Aorta (tissue), 5 donors: ENCODE measurements at regions not wholly inside any gene's neighbourhood (a gene's known extent, or its start where the extent isn't known, plus 50 kb on each side); places are given as distances from the start of the nearest gene placed in this dataset.

Experiments used
- ATAC-seq: fragments of 200-7000 bp; cut with Tn5 transposase; one replicate; pipeline ENCODE4 v1.9.1; 2022; ENCODE audit warnings: moderate library complexity; ENCODE audit not compliant: low FRiP score
- DNase-seq, 2 donors: peaks; one replicate each; pipeline ENCODE4 v3.0.0-alpha.2; 2020
- H3K27ac ChIP-seq, 2 donors: one replicate each; pipeline ENCODE4 v1.5.1; 2013; ENCODE audit warnings: low read length in 2 of 2, mild to moderate bottlenecking in 2 of 2, moderate library complexity in 2 of 2, control low read depth in 1 of 2, inconsistent platforms in 1 of 2, low read depth in 1 of 2
- H3K27me3 ChIP-seq, 2 donors: one replicate each; pipeline ENCODE4 v1.6.1; 2013; ENCODE audit warnings: control low read depth in 1 of 2, low read length in 1 of 2, mild to moderate bottlenecking in 1 of 2, moderate library complexity in 1 of 2; ENCODE audit not compliant: insufficient read depth in 2 of 2, control insufficient read depth in 1 of 2
- H3K36me3 ChIP-seq, 2 donors: one replicate each; pipeline ENCODE4 v1.6.1; 2013; ENCODE audit warnings: control low read depth in 1 of 2, low read length in 1 of 2, mild to moderate bottlenecking in 1 of 2; ENCODE audit not compliant: insufficient read depth in 2 of 2, control insufficient read depth in 1 of 2
- H3K4me1 ChIP-seq, 2 donors: one replicate each; pipeline ENCODE4 v1.6.1; 2013; ENCODE audit warnings: low read length in 2 of 2, control low read depth in 1 of 2, mild to moderate bottlenecking in 1 of 2, moderate library complexity in 1 of 2; ENCODE audit not compliant: insufficient read depth in 2 of 2, control insufficient read depth in 1 of 2
- H3K4me3 ChIP-seq, 2 donors: one replicate each; pipeline ENCODE4 v1.5.1; 2013; ENCODE audit warnings: low read length in 2 of 2, control low read depth in 1 of 2, mild to moderate bottlenecking in 1 of 2
- H3K9me3 ChIP-seq: one replicate; pipeline ENCODE4 v1.6.1; 2013; ENCODE audit warnings: mild to moderate bottlenecking, low read length; ENCODE audit not compliant: control insufficient read depth
- WGBS, 2 donors: extraction: QIAGEN DNeasy Blood & Tissue Kit; methylation state at CpG; one replicate each; pipeline ENCODE4 v1.1.7; 2013; 5-methylcytosine and 5-hydroxymethylcytosine counted together
- intact Hi-C, 2 donors: fragments of 100-400 bp; cut with DNase I; formaldehyde crosslinking; loops; one replicate each; pipeline versions ENCODE4 v1.14.2 to v1.15.0; 2022
- donor health status: healthy with polysubstance abuse.
- donor health status: Bipolar disorder and iron deficiency.
- donor health status: DM: no; HTN: no; CAD: no.
- donor health status: DM: no; HTN: no; CAD: no.
- donor health status: DM: yes; HTN: yes; CAD: no.

GRCh38 chr1:214715126-214715525 lies 112.1 kb downstream of the CENPF start:
- no peaks in the 10 kb centered on the region for H3K36me3 ChIP-seq
- no peaks in the 10 kb centered on the region for H3K27me3 ChIP-seq
- no peak overlapping the region for H3K27ac ChIP-seq
- DNase-seq (no peak), ATAC-seq (no peak)
- 36 to 47% methylated on average over 4 of the region's 4 CpGs for WGBS, 2 donors
- no peaks in the 10 kb centered on the region for H3K9me3 ChIP-seq
- no peaks in the 10 kb centered on the region for H3K4me1 ChIP-seq
- H3K4me3 ChIP-seq, result no peak overlapping the region
- intact Hi-C loops, result no loop called here

- Histone ChIP-seq H3K9me3 (no peaks in the 10 kb centered on the region), H3K4me3 (no peak overlapping the region), H3K4me1 (no peaks in the 10 kb centered on the region), H3K36me3 (no peaks in the 10 kb centered on the region), H3K27me3 (no peaks in the 10 kb centered on the region), H3K27ac (no peak overlapping the region)
- intact Hi-C loops, result no loop called here
- no peak for DNase-seq
- no peak for ATAC-seq
- WGBS, 2 donors, result 56 to 65% methylated on average over 7 of the region's 7 CpGs
These were observed 114.4 kb downstream of the CENPF start for GRCh38 chr1:214717351-214717750.

- no peaks in the 10 kb centered on the region for H3K27me3 ChIP-seq
- no peaks in the 10 kb centered on the region for H3K4me1 ChIP-seq
- H3K27ac ChIP-seq, result no peak overlapping the region
- H3K9me3 ChIP-seq, result no peaks in the 10 kb centered on the region
- intact Hi-C loops, result no loop called here
- H3K36me3 ChIP-seq, result no peaks in the 10 kb centered on the region
- H3K4me3 ChIP-seq, result no peak overlapping the region
- ATAC-seq (no peak), DNase-seq (no peak)
These were observed 115.7 kb downstream of the CENPF start for GRCh38 chr1:214718724-214719123.

- Histone ChIP-seq H3K27me3 (no peaks in the 10 kb centered on the region), H3K27ac (no peak overlapping the region), H3K36me3 (no peaks in the 10 kb centered on the region), H3K4me3 (no peak overlapping the region), H3K9me3 (no peaks in the 10 kb centered on the region), H3K4me1 (no peaks in the 10 kb centered on the region)
- DNase-seq (no peak), ATAC-seq (no peak)
- intact Hi-C loops, result no loop called here
- 73 to 82% methylated on average over 4 of the region's 4 CpGs for WGBS, 2 donors
These were observed 116.2 kb downstream of the CENPF start for GRCh38 chr1:214719207-214719606.

- intact Hi-C loops, result no loop called here
- ATAC-seq (no peak), DNase-seq (no peak)
- Histone ChIP-seq H3K9me3 (no peaks in the 10 kb centered on the region), H3K4me3 (no peak overlapping the region), H3K4me1 (no peaks in the 10 kb centered on the region), H3K27me3 (no peaks in the 10 kb centered on the region), H3K36me3 (no peaks in the 10 kb centered on the region), H3K27ac (no peak overlapping the region)
- 29 to 43% methylated on average over 1 of the region's 1 CpG for WGBS, 2 donors
These were observed 117.6 kb downstream of the CENPF start for GRCh38 chr1:214720561-214720960.

- no peak for ATAC-seq
- H3K9me3 ChIP-seq, result no peaks in the 10 kb centered on the region
- 38 to 46% methylated on average over 7 of the region's 7 CpGs for WGBS, 2 donors
These were observed 124.3 kb downstream of the CENPF start for GRCh38 chr1:214727274-214727673.

GRCh38 chr1:214739621-214740238 lies 136.7 kb downstream of the CENPF start:
- Histone ChIP-seq H3K4me3 (no peak overlapping the region), H3K36me3 (no peaks in the 10 kb centered on the region), H3K4me1 (no peaks in the 10 kb centered on the region), H3K9me3 (no peaks in the 10 kb centered on the region), H3K27ac (no peak overlapping the region), H3K27me3 (no peaks in the 10 kb centered on the region)
- no peak for DNase-seq
- WGBS, 2 donors, result 24 to 31% methylated on average over 1 of the region's 1 CpG
- intact Hi-C loops, result no loop called here
- ATAC-seq, result no peak

More at GRCh38 chr1:214727274-214727673, 124.3 kb downstream of the CENPF start:
- intact Hi-C loops, result no loop called here
- Histone ChIP-seq H3K27ac (no peak overlapping the region), H3K4me3 (no peak overlapping the region), H3K4me1 (no peaks in the 10 kb centered on the region), H3K36me3 (no peaks in the 10 kb centered on the region), H3K27me3 (no peaks in the 10 kb centered on the region)
- no peak for DNase-seq

GRCh38 chr1:214740471-214740870 lies 137.5 kb downstream of the CENPF start:
- Histone ChIP-seq H3K4me1 (no peaks in the 10 kb centered on the region), H3K27ac (no peak overlapping the region), H3K27me3 (no peaks in the 10 kb centered on the region), H3K36me3 (no peaks in the 10 kb centered on the region), H3K9me3 (no peaks in the 10 kb centered on the region), H3K4me3 (no peak overlapping the region)
- intact Hi-C loops, result no loop called here
- 64 to 77% methylated on average over 2 of the region's 2 CpGs for WGBS, 2 donors
- no peak for ATAC-seq
- no peak for DNase-seq

- DNase-seq (no peak), ATAC-seq (no peak)
- WGBS, 2 donors, result 85% methylated on average over 5 of the region's 5 CpGs
- intact Hi-C loops, result no loop called here
- Histone ChIP-seq H3K4me1 (no peaks in the 10 kb centered on the region), H3K27ac (no peak overlapping the region), H3K4me3 (no peak overlapping the region), H3K27me3 (no peaks in the 10 kb centered on the region), H3K9me3 (no peaks in the 10 kb centered on the region), H3K36me3 (no peaks in the 10 kb centered on the region)
These were observed 144.1 kb downstream of the CENPF start for GRCh38 chr1:214747050-214747635.
